IMR-90 (cell line): ENCODE measurements at regions not wholly inside any gene's neighbourhood (a gene's known extent, or its start where the extent isn't known, plus 50 kb on each side); places are given as distances from the start of the nearest gene placed in this dataset.

Source experiments
- ATAC-seq: fragments of 200-7000 bp; cut with Tn5 transposase; 2 replicates; pipeline ENCODE4 v1.9.1; 2020; ENCODE audit warnings: low read depth, mild to moderate bottlenecking, moderate library complexity
- BruUV-seq: library from RNA; stranded (reverse); fragments of 400-500 nt; replicated peaks from 2 replicates; lab custom pipeline; 2021; lab: Mats Ljungman, UMichigan
- CTCF ChIA-PET: fragments of 300-600 bp; formaldehyde crosslinking; extraction: SDS; loops from one replicate; lab custom pipeline; 2021; ENCODE audit warnings: antibody characterized with exemption; lab: Yijun Ruan, JAX
- POLR2A ChIA-PET: fragments of 300-600 bp; sonication (Branson Sonifier 250); formaldehyde crosslinking; loops from one replicate; lab custom pipeline; 2022; ENCODE audit warnings: antibody characterized with exemption; ENCODE audit not compliant: unreplicated experiment; lab: Charles Lee
- DNase-seq: peaks from one replicate; pipeline ENCODE4 v3.0.0; 2013
- H2AFZ ChIP-seq: replicated peaks from 2 replicates; pipeline ENCODE3; 2013; ENCODE audit warnings: low read length, mild to moderate bottlenecking; ENCODE audit not compliant: poor library complexity
- H2AK5ac ChIP-seq: 2 replicates; pipeline ENCODE4 v1.6.1; 2013; ENCODE audit warnings: low read depth, low read length, inconsistent platforms
- H2AK9ac ChIP-seq: replicated peaks from 2 replicates; pipeline ENCODE3; 2013; ENCODE audit warnings: mild to moderate bottlenecking, low read depth, low read length, moderate library complexity; ENCODE audit not compliant: poor library complexity
- H2BK120ac ChIP-seq: 2 replicates; pipeline ENCODE4 v1.6.1; 2013; ENCODE audit warnings: low read depth, low read length, inconsistent platforms
- H2BK15ac ChIP-seq: 3 replicates; pipeline ENCODE4 v1.6.1; 2013; ENCODE audit warnings: low read depth, low read length, inconsistent platforms
- H2BK20ac ChIP-seq: 2 replicates; pipeline ENCODE4 v1.6.1; 2013; ENCODE audit warnings: low read depth, mild to moderate bottlenecking, inconsistent platforms, low read length, moderate library complexity
- H2BK5ac ChIP-seq: 2 replicates; pipeline ENCODE4 v1.6.1; 2013; ENCODE audit warnings: mild to moderate bottlenecking, low read depth, low read length, inconsistent platforms; ENCODE audit not compliant: poor library complexity, severe bottlenecking
- H3K14ac ChIP-seq: replicated peaks from 2 replicates; pipeline ENCODE4 v1.6.1; 2013; ENCODE audit warnings: low read depth, low read length, inconsistent platforms
- H3K18ac ChIP-seq: 2 replicates; pipeline ENCODE4 v1.6.1; 2013; ENCODE audit warnings: low read depth, low read length, control low read depth
- H3K23ac ChIP-seq: 2 replicates; pipeline ENCODE4 v1.6.1; 2013; ENCODE audit warnings: low read depth, low read length, inconsistent platforms
- H3K27ac ChIP-seq: 2 replicates; pipeline ENCODE4 v1.5.1; 2013; ENCODE audit warnings: mild to moderate bottlenecking, control low read depth, low read length; ENCODE audit not compliant: insufficient read depth
- H3K27me3 ChIP-seq: 2 replicates; pipeline ENCODE4 v1.6.1; 2013; ENCODE audit warnings: low read length; ENCODE audit not compliant: control insufficient read depth, insufficient read depth
- H3K36me3 ChIP-seq: 2 replicates; pipeline ENCODE4 v1.6.1; 2013; ENCODE audit warnings: low read length, mixed read lengths; ENCODE audit not compliant: control insufficient read depth, insufficient read depth
- H3K4ac ChIP-seq: 2 replicates; pipeline ENCODE4 v1.6.1; 2013; ENCODE audit warnings: low read depth, low read length, inconsistent platforms
- H3K4me1 ChIP-seq: 2 replicates; pipeline ENCODE4 v1.6.1; 2013; ENCODE audit warnings: low read length, mixed read lengths; ENCODE audit not compliant: control insufficient read depth, insufficient read depth
- H3K4me2 ChIP-seq: 2 replicates; pipeline ENCODE4 v1.6.1; 2013; ENCODE audit warnings: low read depth, mild to moderate bottlenecking, control low read depth, low read length, moderate library complexity
- H3K4me3 ChIP-seq: 2 replicates; pipeline ENCODE4 v1.5.1; 2013; ENCODE audit warnings: low read depth, mild to moderate bottlenecking, control low read depth, low read length, moderate library complexity; ENCODE audit not compliant: insufficient read depth
- H3K56ac ChIP-seq: 2 replicates; pipeline ENCODE4 v1.6.1; 2013; ENCODE audit warnings: low read length, inconsistent platforms; ENCODE audit not compliant: insufficient read depth; ENCODE audit errors: extremely low read depth
- H3K79me1 ChIP-seq, 2 experiments: 2 replicates each; pipeline ENCODE4 v1.6.1; 2013; ENCODE audit warnings: low read length in 2 of 2, inconsistent platforms in 1 of 2, low read depth in 1 of 2
- H3K9ac ChIP-seq: 2 replicates; pipeline ENCODE4 v1.6.1; 2013; ENCODE audit warnings: low read depth, low read length, control low read depth
- H3K9me1 ChIP-seq: 2 replicates; pipeline ENCODE4 v1.6.1; 2013; ENCODE audit warnings: low read length, inconsistent platforms; ENCODE audit not compliant: insufficient read depth
- H3K9me3 ChIP-seq: 2 replicates; pipeline ENCODE4 v1.6.1; 2013; ENCODE audit warnings: low read length; ENCODE audit not compliant: control insufficient read depth, insufficient read depth
- H4K20me1 ChIP-seq: 2 replicates; pipeline ENCODE4 v1.6.1; 2013; ENCODE audit warnings: low read length, inconsistent platforms; ENCODE audit not compliant: insufficient read depth
- H4K5ac ChIP-seq: 2 replicates; pipeline ENCODE4 v1.6.1; 2013; ENCODE audit warnings: mild to moderate bottlenecking, low read depth, low read length, control low read depth
- H4K8ac ChIP-seq, 2 experiments: 2 replicates each; pipeline ENCODE4 v1.6.1; 2013; ENCODE audit warnings: low read depth in 2 of 2, low read length in 2 of 2, control low read depth in 1 of 2, inconsistent platforms in 1 of 2
- H4K91ac ChIP-seq: 2 replicates; pipeline ENCODE4 v1.6.1; 2013; ENCODE audit warnings: low read depth, low read length, inconsistent platforms; ENCODE audit not compliant: insufficient read depth
- BHLHE40 ChIP-seq: fragments of 150-350 bp; IDR thresholded peaks from 2 replicates; pipeline ENCODE4 v1.6.1; 2016; ENCODE audit warnings: mild to moderate bottlenecking, low read depth, low read length
- CEBPB ChIP-seq: IDR thresholded peaks from 2 replicates; pipeline ENCODE4 v1.6.1; 2012; ENCODE audit warnings: low read depth, low read length, improper control_type of control experiment
- CHD1 ChIP-seq: IDR thresholded peaks from 2 replicates; pipeline ENCODE4 v1.6.1; 2012; ENCODE audit warnings: low read depth, low read length, improper control_type of control experiment
- FOS ChIP-seq: fragments of 150-350 bp; IDR thresholded peaks from 2 replicates; pipeline ENCODE4 v1.6.1; 2016; ENCODE audit warnings: low read depth, low read length
- MAFK ChIP-seq: IDR thresholded peaks from 2 replicates; pipeline ENCODE4 v1.6.1; 2012; ENCODE audit warnings: low read depth, low read length, improper control_type of control experiment
- MAZ ChIP-seq: IDR thresholded peaks from 2 replicates; pipeline ENCODE4 v1.6.1; 2012; ENCODE audit warnings: low read depth, mild to moderate bottlenecking, low read length, improper control_type of control experiment, moderate library complexity, borderline replicate concordance
- NFE2L2 ChIP-seq: fragments of 150-350 bp; IDR thresholded peaks from 2 replicates; pipeline ENCODE4 v1.6.1; 2016; ENCODE audit warnings: low read depth, mild to moderate bottlenecking, low read length
- POLR2A ChIP-seq: IDR thresholded peaks from 2 replicates; pipeline ENCODE4 v1.6.1; 2012; ENCODE audit warnings: mild to moderate bottlenecking, low read depth, low read length
- RAD21 ChIP-seq: IDR thresholded peaks from 2 replicates; pipeline ENCODE4 v1.6.1; 2012; ENCODE audit warnings: low read length, improper control_type of control experiment
- RCOR1 ChIP-seq: IDR thresholded peaks from 2 replicates; pipeline ENCODE4 v1.6.1; 2012; ENCODE audit warnings: mild to moderate bottlenecking, low read length, improper control_type of control experiment; ENCODE audit not compliant: insufficient replicate concordance
- RFX5 ChIP-seq: IDR thresholded peaks from 2 replicates; pipeline ENCODE4 v1.8.0; 2012; ENCODE audit warnings: low read depth, mild to moderate bottlenecking, low read length, moderate library complexity
- WGBS, 2 experiments: methylation state at CpG; one replicate each; pipeline versions ENCODE4 v1.1.5 to v1.1.7; 2013; ENCODE audit warnings: missing lambda C conversion rate in 2 of 2; ENCODE audit not compliant: insufficient read length in 1 of 2; ENCODE audit errors: extremely low coverage in 2 of 2; 5-methylcytosine and 5-hydroxymethylcytosine counted together
- dilution Hi-C: fragments of 300-500 bp; cut with HindIII; formaldehyde crosslinking; loops from one replicate; pipeline ENCODE4 v1.14.3; 2018; ENCODE audit warnings: low sequenced_read_pairs; ENCODE audit not compliant: unreplicated experiment
- in situ Hi-C: fragments of 300-500 bp; cut with MboI; formaldehyde crosslinking; loops from 3 replicates; pipeline ENCODE4 v1.14.3; 2019; ENCODE audit warnings: low sequenced_read_pairs, inconsistent platforms, mixed read lengths
- intact Hi-C: fragments of 100-400 bp; cut with micrococcal nuclease; formaldehyde crosslinking; loops from 2 replicates; pipeline ENCODE4 v1.10.0; 2022
- TF ChIP-seq, protein P1 (sequence below): fragments of 150-350 bp; IDR thresholded peaks from 2 replicates; pipeline ENCODE4 v1.6.1; 2016; ENCODE audit warnings: low read depth, mild to moderate bottlenecking, low read length, moderate library complexity, borderline replicate concordance
- TF ChIP-seq, protein P2 (sequence below): fragments of 150-350 bp; IDR thresholded peaks from 2 replicates; pipeline ENCODE4 v1.6.1; 2017; ENCODE audit warnings: mild to moderate bottlenecking, antibody characterized with exemption, low read length, low read depth
- TF ChIP-seq, protein P3 (sequence below): conservative IDR thresholded peaks from 2 replicates; pipeline ENCODE4 v1.5.1; 2012; ENCODE audit warnings: mild to moderate bottlenecking, low read depth, low read length, improper control_type of control experiment

DNA sequence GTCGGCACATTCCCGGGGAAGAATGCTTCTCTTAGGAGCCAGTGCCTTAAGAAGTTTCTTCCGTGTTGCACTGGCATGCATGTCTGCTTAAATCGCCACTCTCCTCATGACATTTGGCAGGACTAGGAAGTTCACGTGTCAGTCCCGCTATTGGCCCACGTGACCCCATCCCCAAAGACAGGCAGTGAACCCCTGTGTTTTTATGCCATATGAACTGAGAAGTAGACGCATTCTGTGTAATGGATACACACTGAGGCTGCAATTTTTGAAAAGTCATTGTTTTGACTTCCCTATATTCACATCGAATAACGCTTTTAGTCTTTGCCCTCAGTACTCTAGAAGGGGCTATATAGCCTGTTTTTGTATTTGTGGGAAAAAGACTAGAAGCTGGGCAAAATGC lies 125.6 kb upstream of the TBL1XR1 start:
- H2BK5ac ChIP-seq: no peak overlapping the region
- no peak overlapping the region for H3K4me2 ChIP-seq
- H2AK5ac ChIP-seq: no peak overlapping the region
- 85% methylated on average over 3 of the region's 10 CpGs; no CpG with 5 or more reads in 1 of the 2 experiments for WGBS, 2 experiments
- intact Hi-C loops: no loop called here
- no peak overlapping the region for H3K14ac ChIP-seq
- no peak overlapping the region for H2BK15ac ChIP-seq
- no peak overlapping the region for H4K91ac ChIP-seq
- dilution Hi-C loops: no loop called here
- no peaks in the 10 kb centered on the region for H3K9me3 ChIP-seq
- no peaks in the 10 kb centered on the region for H4K20me1 ChIP-seq
- H2BK20ac ChIP-seq: no peak overlapping the region
- H3K23ac ChIP-seq: no peak overlapping the region
- H3K4me3 ChIP-seq: no peak overlapping the region
- H3K9ac ChIP-seq: no peak overlapping the region
- no peaks in the 10 kb centered on the region for H3K36me3 ChIP-seq
- no peak overlapping the region for H3K18ac ChIP-seq
- no peaks in the 10 kb centered on the region for H3K9me1 ChIP-seq
- BruUV-seq: no TSS peak
- H2BK120ac ChIP-seq: no peak overlapping the region
- H3K4ac ChIP-seq: no peak overlapping the region
- in situ Hi-C loops: no loop called here
- no peaks in the 10 kb centered on the region for H3K79me1 ChIP-seq
- H3K27me3 ChIP-seq: no peaks in the 10 kb centered on the region
- DNase-seq (no peak), ATAC-seq (no peak)
- TF ChIP-seq BHLHE40: no peak
- TF ChIP-seq, protein P1, sequence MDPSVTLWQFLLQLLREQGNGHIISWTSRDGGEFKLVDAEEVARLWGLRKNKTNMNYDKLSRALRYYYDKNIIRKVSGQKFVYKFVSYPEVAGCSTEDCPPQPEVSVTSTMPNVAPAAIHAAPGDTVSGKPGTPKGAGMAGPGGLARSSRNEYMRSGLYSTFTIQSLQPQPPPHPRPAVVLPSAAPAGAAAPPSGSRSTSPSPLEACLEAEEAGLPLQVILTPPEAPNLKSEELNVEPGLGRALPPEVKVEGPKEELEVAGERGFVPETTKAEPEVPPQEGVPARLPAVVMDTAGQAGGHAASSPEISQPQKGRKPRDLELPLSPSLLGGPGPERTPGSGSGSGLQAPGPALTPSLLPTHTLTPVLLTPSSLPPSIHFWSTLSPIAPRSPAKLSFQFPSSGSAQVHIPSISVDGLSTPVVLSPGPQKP: no peak
- no peak for TF ChIP-seq POLR2A
- no peak for TF ChIP-seq RCOR1
- no peak for TF ChIP-seq RAD21
- TF ChIP-seq CHD1: no peak
- no peak for TF ChIP-seq CEBPB
- no peak for TF ChIP-seq MAZ
- no peak for TF ChIP-seq NFE2L2
- TF ChIP-seq, protein P2, sequence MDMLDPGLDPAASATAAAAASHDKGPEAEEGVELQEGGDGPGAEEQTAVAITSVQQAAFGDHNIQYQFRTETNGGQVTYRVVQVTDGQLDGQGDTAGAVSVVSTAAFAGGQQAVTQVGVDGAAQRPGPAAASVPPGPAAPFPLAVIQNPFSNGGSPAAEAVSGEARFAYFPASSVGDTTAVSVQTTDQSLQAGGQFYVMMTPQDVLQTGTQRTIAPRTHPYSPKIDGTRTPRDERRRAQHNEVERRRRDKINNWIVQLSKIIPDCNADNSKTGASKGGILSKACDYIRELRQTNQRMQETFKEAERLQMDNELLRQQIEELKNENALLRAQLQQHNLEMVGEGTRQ: no peak
- no peak for TF ChIP-seq MAFK
- TF ChIP-seq FOS: no peak
- TF ChIP-seq RFX5: no peak
- TF ChIP-seq, protein P3, sequence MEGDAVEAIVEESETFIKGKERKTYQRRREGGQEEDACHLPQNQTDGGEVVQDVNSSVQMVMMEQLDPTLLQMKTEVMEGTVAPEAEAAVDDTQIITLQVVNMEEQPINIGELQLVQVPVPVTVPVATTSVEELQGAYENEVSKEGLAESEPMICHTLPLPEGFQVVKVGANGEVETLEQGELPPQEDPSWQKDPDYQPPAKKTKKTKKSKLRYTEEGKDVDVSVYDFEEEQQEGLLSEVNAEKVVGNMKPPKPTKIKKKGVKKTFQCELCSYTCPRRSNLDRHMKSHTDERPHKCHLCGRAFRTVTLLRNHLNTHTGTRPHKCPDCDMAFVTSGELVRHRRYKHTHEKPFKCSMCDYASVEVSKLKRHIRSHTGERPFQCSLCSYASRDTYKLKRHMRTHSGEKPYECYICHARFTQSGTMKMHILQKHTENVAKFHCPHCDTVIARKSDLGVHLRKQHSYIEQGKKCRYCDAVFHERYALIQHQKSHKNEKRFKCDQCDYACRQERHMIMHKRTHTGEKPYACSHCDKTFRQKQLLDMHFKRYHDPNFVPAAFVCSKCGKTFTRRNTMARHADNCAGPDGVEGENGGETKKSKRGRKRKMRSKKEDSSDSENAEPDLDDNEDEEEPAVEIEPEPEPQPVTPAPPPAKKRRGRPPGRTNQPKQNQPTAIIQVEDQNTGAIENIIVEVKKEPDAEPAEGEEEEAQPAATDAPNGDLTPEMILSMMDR: no peak
- no peak overlapping the region for H4K8ac ChIP-seq
- ChIA-PET CTCF (no interaction called here), POLR2A (no interaction called here)
- peak overlapping the region; percentile 60 for H2AFZ ChIP-seq
- peaks cover 4% of the 10 kb centered on the region for H3K4me1 ChIP-seq
- no peak overlapping the region for H3K27ac ChIP-seq
- no peak overlapping the region for H2AK9ac ChIP-seq
- no peak overlapping the region for H3K56ac ChIP-seq
- H4K5ac ChIP-seq: no peak overlapping the region
